Effector CD8-positive, alpha-beta T cell (primary cell): ENCODE measurements at regions not wholly inside any gene's neighbourhood (a gene's known extent, or its start where the extent isn't known, plus 50 kb on each side); places are given as distances from the start of the nearest gene placed in this dataset.
"Not testable (repeated sequence)": the region's sequence is repeated elsewhere in the genome, so short reads cannot be mapped to it uniquely, and the experiment has no call there.

ENCODE experiments used
- DNase-seq: peaks from one replicate; lab custom pipeline; 2025; lab: John Stamatoyannopoulos, UW

- DNase-seq = no peak
Observed at GRCh38 chr4:66416425-66416824, 746.1 kb upstream of the EPHA5 start.

DNA sequence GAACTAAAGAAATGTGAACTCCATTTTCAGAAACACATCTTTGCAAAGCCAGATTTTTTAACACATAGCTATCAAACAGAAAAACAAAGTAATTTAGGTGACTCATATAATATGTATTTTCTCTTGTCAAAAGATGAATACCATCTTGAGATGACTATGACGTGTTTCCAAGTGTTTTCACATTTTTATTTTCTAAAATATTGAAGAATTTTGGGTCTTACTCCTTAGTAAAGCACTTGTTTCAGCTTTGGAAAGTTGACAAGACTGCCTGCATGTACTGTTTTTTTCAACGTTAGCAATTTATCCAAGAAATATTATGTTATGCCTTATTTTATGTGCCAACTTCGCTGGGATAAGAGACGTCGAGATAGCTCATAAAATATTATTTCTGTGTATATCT lies 733.9 kb upstream of the EPHA5 start:
- DNase-seq = no peak

GRCh38 chr4:66376921-66377320 lies 706.6 kb upstream of the EPHA5 start:
- DNase-seq = no peak

- DNase-seq = no peak
Observed at GRCh38 chr4:66376396-66376795, 706.1 kb upstream of the EPHA5 start.

DNA sequence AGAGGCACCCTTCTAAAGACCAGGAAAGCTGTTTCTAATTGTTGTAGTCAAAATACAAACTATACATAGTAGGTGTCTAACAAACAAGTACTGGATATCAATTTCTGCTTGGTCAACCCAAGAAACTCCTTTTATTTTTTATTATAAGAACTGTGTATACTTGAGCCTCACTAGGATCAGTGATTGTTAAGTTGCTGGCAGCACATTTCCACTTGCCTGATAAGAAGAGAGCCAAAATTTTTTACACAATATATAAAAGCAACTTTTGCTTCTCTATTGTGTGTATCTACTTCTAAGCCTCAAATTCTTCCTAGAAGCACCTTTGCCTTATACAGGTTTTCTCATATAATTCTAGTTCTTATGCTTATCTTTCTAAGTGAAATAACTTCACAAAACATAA lies 703.0 kb upstream of the EPHA5 start:
- no peak for DNase-seq

DNA sequence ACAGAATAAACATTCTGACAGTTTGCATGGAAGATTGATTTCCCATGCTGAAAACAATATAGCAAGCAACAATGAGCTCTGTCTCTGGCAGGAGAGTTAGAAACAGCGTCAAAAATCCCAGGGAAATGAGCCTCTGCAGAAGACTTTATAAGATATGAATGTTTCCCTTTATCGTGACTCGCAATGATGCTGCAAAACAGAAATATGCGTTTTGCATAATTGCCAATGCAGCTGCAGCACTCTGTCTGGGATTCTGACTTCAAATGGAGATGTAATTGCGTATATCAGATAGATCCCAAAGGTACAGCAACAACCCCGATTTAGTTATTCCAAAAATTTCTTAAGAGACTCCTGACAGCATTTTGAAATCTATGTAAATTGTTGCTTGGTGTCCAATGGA lies 702.4 kb upstream of the EPHA5 start:
- DNase-seq = no peak

GRCh38 chr4:66367043-66367660 lies 696.9 kb upstream of the EPHA5 start:
- no peak for DNase-seq

GRCh38 chr4:66360395-66360794 lies 690.1 kb upstream of the EPHA5 start:
- DNase-seq = not testable (repeated sequence)

- no peak for DNase-seq
Observed at GRCh38 chr4:66357316-66357715, 687.0 kb upstream of the EPHA5 start.

GRCh38 chr4:66355328-66355727 lies 685.0 kb upstream of the EPHA5 start:
- DNase-seq = no peak

DNA sequence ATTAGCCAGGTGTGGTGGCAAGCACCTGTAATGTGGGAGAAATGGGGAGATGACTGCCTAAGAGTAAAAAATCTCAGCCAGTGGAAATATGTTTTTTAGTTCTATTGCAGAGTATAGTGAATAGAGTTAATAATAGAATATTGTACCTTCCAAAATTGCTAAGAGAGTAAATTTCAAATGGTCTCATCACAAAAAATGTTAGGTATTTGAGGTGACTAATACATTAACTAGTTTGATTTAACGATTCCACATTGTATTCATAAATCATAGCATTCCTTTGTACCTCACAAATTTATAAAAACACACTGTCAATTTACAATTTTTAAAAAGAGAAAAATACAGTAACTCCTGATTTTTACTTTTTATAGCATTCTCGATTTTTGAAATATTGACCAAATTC lies 681.5 kb upstream of the EPHA5 start:
- DNase-seq = no peak

GRCh38 chr4:66340286-66340893 lies 670.1 kb upstream of the EPHA5 start:
- DNase-seq = no peak

DNA sequence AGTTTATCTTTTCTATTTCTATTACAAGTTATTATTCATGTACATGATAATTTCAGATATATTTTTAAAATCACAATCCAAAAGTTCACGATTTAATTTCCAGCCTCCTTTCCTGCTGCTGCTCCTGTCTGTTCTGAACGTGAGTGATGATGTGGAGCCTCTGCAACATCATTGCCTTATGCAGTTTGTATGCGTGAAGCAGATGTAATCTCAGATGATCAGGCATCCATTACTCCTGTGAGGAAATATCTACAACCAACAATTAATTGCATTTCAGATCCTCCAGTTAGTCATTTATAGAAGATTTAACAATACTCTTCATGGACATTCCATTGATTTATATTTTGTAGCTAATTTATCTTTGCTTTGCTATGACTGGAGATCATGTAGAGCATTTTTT lies 668.7 kb upstream of the EPHA5 start:
- DNase-seq = no peak

DNA sequence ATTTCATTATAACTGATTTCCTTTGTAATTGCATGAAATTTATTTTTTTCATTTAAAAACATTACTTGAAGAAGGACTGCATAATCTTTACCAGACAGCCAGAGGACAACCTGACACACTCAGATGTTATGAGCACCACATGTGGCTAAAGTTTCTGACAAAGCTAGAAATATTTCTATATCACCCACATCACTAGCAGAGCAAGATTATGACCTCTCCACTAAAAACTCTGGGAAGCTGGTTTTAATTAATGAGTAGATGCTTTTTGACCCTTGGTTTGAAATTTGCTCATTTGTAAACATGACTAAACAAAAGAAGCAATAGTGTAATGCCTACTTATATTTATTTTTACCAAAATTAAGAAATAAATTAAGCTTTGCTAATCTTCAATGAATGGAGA lies 661.5 kb upstream of the EPHA5 start:
- DNase-seq = no peak

DNA sequence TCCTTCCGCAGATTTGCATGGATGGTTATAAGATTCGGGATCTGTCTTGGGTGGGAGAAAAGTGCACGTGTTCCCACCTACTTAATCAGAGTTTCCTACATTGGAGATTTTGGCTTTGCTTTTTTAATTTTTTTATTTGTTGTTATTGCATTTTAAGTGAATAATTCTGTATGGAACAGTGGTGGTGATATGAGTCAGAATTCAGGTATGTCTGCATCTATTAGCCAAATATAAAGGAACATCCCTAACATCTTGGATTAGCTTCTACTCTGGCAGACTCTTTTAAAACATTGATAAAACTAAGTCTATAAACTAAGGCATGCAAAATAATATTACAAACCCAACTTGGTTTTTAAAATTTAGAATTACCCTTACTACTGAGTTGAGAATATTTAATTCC lies 659.8 kb upstream of the EPHA5 start:
- DNase-seq = no peak

DNA sequence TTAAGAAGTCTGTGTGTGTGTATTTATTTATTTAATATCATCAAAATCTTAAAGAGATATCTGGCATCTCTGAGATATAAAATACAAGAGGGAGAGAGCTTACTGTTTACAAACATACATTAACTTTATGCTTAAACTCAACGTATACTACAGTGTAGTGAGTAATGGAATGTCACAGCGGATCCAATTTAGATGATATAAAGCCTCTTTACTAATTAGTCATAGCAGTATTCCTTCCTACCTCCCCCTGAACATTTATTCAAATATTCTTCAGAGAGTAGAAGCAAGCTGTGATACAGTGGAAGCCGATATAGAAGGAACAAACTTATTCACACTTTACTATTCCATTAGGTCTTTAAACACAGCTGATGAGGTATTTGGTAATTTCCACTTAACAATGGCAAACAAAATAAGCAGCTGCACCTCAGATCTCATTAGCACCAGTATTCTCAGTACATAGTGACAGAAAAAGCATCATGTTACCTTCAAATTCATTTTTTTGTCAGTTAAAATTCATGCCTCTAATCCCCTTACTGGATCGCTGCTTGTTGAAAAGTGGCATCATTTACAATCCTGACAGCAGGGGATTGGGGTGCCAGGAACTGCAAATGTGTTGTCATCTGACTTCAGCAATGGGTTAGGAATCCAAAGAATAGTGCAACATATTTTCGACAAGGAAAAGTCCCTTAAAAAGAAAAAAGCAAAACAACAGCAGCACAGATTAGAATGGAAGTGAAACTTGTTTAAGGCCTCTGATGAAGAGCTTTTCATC lies 658.7 kb upstream of the EPHA5 start:
- no peak for DNase-seq

GRCh38 chr4:66307641-66308438 lies 637.6 kb upstream of the EPHA5 start:
- no peak for DNase-seq

- DNase-seq = no peak
Observed at GRCh38 chr4:66300336-66300934, 630.1 kb upstream of the EPHA5 start.

DNA sequence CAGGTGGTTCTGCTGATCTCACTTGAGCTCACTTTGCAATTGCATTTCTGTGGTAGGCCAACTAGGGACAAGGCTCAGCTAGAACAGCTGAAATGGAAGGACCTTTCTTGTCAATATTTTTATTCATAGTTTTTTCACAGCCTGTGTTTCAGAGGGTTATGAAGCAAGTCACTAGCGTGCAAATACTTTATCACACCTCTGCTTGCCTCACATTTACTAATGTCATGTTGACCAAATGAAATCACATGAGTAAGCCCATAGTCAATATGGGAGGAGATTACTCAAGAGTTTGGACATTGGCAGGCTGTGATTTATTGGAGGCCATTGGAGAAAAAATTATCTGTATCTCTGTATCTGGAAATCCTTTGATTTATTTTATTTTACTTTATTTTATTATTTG lies 628.3 kb upstream of the EPHA5 start:
- DNase-seq = no peak

DNA sequence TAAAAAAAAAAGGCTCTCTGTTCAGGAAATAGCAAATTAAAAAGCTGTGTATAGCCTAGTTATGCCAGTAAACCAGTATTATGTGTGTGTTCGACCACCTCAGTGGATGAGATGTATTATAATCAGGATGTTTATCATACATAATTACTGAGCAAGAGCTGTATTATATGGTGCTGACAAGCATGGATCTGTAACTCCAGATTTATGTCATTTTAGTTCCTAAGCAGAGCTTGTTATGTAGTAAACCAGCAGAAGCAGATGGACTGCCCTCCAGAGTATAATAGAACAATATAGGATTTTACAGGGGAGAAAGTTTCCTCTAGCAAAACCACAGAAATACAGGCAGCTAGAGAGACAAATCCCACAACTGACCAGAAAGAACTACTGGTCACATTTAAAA lies 627.4 kb upstream of the EPHA5 start:
- no peak for DNase-seq

- no peak for DNase-seq
Observed at GRCh38 chr4:66294638-66295037, 624.3 kb upstream of the EPHA5 start.

- no peak for DNase-seq
Observed at GRCh38 chr4:66284991-66285451, 614.7 kb upstream of the EPHA5 start.
